Peyer's patch (tissue), 4 donors: ENCODE measurements at regions not wholly inside any gene's neighbourhood (a gene's known extent, or its start where the extent isn't known, plus 50 kb on each side); places are given as distances from the start of the nearest gene placed in this dataset.

Experiments used
- CTCF ChIP-seq, 6 experiments: fragments of 450-650 bp in 4 of 6; fragments of 200-600 bp in 2 of 6; sonication (generic) in 1 of 6; IDR thresholded peaks; one replicate each; pipeline ENCODE4 v1.5.1; 2017 to 2019; ENCODE audit warnings: antibody characterized with exemption in 6 of 6, mild to moderate bottlenecking in 3 of 6, moderate library complexity in 1 of 6
- POLR2A ChIP-seq, 2 donors: fragments of 450-650 bp; IDR thresholded peaks; one replicate each; pipeline ENCODE4 v1.5.1; 2017; ENCODE audit warnings: antibody characterized with exemption in 2 of 2, mild to moderate bottlenecking in 2 of 2, moderate library complexity in 2 of 2

DNA sequence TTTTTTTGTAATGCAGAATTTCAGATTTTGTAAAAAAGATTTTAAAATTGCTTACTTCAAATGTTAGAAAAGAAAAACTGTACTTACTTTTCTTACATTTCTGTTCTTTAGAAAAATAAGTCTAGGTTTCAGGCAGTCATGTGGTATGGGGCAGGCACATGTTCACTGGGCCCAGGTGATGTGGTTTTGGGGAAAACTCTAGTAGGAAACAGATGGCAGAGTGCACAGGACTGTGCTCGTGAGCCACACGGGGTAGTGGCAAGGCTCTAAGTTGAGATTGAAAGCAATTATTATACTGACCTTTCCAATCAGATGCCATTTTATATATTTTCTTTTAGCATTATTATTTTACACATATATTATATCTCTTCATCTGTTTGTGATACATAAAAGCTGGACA, 1036.9 kb upstream of the TMEFF2 start:
- TF ChIP-seq CTCF (IDR thresholded peaks at IDR 0.05) (no peak), POLR2A (IDR thresholded peaks at IDR 0.05) (no peak)
